ENCODE measurements at regions not wholly inside any gene's neighbourhood (a gene's known extent, or its start where the extent isn't known, plus 50 kb on each side); places are given as distances from the start of the nearest gene placed in this dataset.

- no peak for DNase-seq (ENCODE audit: low read depth)
Observed at GRCh38 chr10:78737883-78738856, 330.6 kb upstream of the ZMIZ1 start.

- DNase-seq (ENCODE audit: low read depth): no peak
Observed at GRCh38 chr10:78738861-78739260, 329.9 kb upstream of the ZMIZ1 start.

DNA sequence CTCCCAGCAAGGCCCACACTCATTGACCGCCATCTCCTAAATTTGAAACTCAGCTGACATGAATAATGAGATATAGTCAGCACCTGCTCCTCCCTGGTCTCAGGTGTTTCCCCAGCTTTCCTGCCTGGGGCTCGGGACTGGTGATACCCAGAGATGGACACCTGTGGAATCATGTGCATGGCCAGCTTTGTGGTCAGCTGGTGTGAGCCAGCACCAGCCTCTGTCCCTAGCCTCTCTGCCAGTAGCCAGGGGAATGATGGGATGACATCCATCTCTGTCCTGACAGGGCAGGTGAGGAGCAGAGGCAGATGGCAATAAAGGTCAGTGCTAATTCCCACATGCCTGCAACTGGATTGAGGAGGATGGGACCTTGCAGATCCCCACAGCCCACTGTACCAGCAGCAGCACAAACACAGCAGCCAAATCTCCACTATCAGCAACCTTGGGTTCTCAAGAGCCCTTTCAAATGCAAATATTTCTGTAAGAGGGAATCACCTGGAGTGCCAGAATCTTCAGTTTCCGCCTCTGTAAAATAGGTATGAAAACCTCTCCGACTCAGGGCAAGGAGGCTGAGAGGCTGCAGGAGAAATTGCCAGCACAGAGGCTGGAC, 329.2 kb upstream of the ZMIZ1 start:
- no peak for DNase-seq (ENCODE audit: low read depth)

GRCh38 chr10:78740976-78741915, 327.5 kb upstream of the ZMIZ1 start:
- DNase-seq (ENCODE audit: low read depth): peak; percentile 36

- no peak for DNase-seq (ENCODE audit: low read depth)
Observed at GRCh38 chr10:78742406-78742729, 326.4 kb upstream of the ZMIZ1 start.

DNA sequence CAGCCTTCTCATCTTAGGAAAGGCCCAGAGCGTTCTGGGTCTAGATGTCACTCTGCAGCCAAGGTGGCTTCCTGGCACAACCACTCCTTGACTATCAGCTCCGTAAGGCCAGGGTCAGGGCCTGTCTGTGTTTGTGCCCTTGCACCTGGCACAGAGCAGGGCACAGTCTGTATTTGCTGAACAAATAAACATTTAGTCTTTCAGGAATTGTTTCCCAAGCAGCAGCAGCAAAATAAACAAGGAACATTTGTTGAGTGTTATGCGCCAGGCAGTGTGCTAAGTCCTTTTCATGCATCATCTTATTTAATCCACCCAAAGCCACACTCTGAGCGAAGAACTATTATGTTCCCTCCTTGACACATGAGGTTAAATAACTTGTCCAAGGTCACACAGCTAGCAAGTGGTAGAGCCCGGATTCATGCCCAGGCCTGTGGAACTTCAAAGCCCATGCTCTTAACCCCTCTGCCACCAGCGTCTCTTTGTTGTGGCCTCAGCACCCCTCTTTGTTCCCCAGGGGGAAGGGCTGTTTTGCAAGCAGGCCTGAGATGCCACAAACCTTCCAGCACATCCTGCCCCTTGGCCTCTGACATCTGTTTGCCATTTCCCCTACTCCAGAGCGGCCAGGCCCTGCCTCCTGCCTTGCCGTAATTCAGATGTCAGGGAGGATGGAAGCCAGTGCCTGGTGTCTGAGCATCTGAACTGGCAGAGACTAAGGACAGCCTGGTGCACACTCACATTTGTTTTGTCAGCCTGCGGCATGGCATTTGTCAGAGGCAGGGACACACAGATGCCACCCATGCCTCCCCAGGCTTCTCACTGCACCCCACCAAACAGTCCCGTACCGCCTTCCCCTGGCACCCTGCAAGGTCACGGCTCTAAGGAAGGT, 325.8 kb upstream of the ZMIZ1 start:
- no peak for DNase-seq (ENCODE audit: low read depth)

GRCh38 chr10:78744056-78744455, 324.7 kb upstream of the ZMIZ1 start:
- DNase-seq (ENCODE audit: low read depth): no peak

DNA sequence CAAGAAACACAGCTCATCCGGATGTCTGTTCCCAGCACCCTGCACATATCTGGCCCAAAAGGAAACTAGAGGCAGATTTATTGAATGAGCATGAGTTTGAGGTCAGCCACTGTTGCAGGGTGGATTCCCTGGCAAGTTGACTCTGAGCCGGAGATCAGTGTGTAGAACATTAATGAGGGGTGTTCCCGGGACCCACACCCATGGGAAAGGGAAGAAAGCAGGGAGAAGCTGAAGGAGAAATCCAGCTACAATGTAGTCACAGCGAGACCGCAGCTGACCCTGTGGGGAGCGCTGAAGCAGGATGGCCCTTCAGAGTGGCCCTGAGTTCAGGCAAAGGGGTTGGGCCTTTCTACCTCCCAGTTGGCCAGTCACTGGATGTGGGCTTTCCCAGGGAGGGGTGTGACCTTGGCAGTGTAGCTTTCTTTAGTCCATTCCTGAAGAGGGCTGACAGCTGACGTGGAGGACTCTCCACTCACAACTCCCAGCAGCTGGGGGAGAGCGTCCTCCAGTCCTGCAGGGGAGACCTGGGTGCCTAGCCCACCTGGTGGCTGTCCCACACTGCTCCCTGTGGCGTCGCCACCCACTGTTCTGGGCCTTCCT, 324.2 kb upstream of the ZMIZ1 start:
- DNase-seq (ENCODE audit: low read depth): no peak

GRCh38 chr10:78745441-78745840, 323.3 kb upstream of the ZMIZ1 start:
- no peak for DNase-seq (ENCODE audit: low read depth)

DNA sequence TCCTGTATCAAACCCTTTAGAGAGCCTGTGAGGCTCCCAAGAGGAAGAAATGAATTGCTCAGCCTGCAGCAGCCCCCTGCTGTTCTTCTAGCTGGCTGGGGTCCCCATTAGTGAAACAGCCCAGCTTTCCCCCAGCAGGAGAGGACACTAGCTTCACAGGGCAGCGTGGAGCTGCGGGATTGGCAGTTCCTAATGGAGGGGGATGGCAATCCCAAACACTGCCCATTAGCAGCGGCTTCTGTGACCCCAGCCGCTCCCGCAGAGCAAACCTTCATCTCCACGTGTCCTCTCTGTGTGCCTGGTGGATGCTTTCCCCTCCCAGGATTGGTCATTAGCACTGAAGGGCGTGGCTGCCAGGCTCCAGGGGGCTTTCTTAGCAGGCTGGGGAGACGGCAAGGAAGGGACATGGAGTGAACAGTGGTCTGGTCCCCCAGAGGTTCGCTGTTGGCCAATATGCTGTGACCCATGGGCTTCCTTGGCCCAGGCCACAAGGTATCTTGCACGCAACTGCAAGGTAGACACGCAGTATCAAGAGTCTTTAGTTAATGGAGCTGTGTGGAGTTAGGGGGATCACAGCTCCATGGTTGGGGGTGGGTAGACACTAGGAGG, 322.5 kb upstream of the ZMIZ1 start:
- no peak for DNase-seq (ENCODE audit: low read depth)

DNA sequence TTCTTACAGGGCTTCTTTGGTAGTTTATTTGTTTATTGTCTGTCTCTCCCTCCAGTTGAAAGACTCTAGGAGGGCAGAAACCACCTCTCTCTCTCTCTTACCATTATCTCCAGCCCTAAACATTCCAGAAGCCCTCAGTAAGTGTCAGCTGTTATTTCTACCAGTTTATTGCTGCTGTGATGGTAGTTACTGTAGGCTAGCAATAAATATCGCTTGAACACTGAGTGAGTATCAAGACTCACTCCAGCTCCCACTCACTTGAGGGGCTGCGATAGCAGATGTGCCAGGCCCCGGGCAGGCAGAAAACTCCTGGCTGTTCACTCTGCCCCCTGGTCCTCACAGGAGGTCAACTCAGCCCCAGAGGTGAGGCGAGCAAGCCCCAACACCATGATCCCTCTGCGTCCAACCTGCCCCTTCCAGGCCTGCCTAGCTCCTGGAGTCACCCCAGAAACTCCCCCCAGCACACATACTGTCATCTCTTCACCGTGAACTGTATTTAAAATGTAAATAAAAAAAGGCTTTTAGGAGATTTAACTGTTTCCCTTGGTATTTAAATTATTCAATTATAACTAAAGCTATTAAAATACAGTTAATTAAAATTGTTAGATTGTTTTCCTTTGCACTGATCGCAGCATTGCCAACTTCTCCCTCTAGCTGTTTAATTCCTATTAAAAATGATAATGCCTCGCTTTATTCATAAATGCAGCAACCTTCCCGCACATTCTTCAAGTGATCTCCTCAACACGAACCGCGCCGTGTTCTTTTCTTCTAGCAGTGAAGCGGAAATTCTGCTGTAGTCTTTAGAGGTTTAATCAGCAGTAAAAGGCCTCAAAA, 321.1 kb upstream of the ZMIZ1 start:
- DNase-seq (ENCODE audit: low read depth): no peak

DNA sequence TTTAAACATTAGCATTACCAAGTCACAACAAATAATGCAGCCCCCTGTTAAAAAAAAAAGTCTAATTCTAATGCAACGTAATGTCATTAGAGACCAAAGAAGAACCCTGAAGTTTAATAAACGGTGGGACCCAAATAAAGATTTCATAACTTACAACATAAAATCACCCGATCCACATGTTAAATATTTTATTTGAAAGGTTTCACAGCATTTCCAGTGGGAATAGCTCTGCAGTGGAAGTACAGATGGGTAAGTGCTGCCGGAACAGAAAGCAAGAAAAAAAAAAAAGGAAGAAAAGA, 320.6 kb upstream of the ZMIZ1 start:
- DNase-seq (ENCODE audit: low read depth): no peak

DNA sequence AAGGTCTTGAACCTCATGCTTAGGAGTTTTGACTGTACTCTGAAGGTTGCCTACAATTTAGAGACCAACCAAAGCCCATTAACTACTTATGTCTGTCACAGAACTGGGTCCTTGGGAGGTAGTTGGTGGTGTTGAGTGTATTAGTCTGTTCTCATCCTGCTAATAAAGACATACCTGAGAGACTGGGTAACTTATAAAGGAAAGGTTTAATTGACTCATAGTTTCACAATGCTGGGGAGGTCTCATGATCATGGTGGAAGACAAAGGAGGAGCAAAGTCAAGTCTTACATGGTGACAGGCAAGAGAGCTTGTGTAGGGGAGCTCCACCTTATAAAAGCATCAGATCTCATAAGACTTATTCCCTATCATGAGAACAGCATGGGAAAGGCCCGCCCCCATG, 319.6 kb upstream of the ZMIZ1 start:
- DNase-seq (ENCODE audit: low read depth): no peak

GRCh38 chr10:78749898-78750297, 318.9 kb upstream of the ZMIZ1 start:
- DNase-seq (ENCODE audit: low read depth): no peak

DNA sequence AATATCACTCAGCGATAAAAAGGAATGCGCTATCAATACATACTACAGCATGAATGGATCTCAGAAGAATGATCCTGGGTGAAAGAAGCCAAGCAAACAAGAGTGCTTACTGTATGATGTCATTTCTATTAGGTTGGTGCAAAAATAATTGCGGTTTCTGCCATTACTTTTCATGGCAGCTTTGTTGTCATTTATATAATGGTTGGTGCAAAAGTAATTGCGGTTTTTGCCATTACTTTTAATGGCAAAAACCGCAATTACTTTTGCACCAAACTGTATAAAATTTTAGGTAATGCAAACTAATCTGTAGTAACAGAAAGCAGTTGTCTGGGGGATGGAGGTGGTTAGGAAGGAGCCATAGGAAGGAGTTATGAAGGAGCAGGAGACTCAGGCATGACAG, 318.3 kb upstream of the ZMIZ1 start:
- DNase-seq (ENCODE audit: low read depth): no peak

GRCh38 chr10:78751716-78752115, 317.1 kb upstream of the ZMIZ1 start:
- no peak for DNase-seq (ENCODE audit: low read depth)

DNA sequence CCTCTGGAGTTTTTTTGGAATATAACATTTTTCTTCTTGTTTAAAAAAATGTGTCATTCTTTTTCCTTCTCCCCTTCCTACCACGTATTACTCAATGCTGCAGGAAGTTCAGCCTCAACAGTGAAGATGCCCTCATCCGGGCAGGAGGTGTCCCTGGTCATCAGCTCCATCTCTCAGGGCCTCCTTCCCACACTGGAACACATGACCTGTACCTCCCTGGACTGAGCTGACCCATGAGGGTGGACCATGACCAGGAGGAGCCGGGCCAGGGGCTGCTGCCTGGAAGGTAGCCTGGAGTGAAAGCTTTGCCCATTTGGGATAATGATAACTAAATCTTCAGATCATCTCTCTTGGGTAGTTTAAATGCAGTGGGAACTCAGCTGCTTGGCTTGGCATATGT, 316.5 kb upstream of the ZMIZ1 start:
- no peak for DNase-seq (ENCODE audit: low read depth)

- DNase-seq (ENCODE audit: low read depth): no peak
Observed at GRCh38 chr10:78752708-78753107, 316.1 kb upstream of the ZMIZ1 start.

DNA sequence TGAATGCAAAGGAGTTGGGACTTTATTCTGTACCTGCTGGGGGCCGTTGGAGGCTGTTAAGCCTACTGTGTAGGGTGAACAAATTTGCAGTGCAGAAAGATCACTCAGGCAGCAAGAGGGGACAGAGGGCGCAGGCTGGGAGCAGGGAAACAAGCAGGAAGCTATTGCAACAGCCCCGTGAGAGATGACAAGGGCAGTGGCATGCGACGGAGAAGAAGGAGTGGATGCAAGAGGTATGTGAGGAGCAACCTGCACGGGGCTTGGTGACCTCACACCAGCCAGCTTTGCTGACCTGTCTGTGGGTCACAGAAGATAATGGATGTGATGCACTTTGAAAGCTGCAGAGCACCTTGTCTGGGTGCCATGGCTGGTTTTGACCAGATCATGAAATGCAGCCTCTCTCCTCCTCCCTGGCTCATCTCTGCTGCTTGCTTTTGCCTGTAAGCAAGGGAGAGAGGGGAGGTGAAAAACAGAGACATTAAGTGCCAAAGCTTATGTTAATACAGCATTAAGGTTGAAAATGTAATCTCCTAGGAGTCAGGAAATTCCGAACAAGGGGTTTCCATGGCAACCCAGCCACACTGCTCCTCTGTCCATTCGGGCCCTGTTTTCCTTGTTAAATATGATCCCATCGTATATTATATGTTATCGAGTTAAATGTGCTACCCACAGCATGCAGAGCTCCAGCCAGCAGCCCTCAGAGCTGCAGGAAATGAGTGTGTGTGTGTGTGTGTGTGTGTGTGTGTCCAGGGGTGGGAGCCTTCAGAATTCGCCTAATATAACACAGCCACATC, 314.3 kb upstream of the ZMIZ1 start:
- DNase-seq (ENCODE audit: low read depth): peak; percentile 58

Measured in Daoy (cell line).